RPMI7951 (cell line): ENCODE measurements at regions not wholly inside any gene's neighbourhood (a gene's known extent, or its start where the extent isn't known, plus 50 kb on each side); places are given as distances from the start of the nearest gene placed in this dataset.
A peak's percentile ranks its signal among the peaks of the same experiment; 100 is the strongest.
"Not testable (repeated sequence)": the region's sequence is repeated elsewhere in the genome, so short reads cannot be mapped to it uniquely, and the experiment has no call there.

Source experiments
- DNase-seq: peaks from one replicate; pipeline ENCODE4 v3.0.0-alpha.2; 2012; ENCODE audit warnings: low read depth

DNA sequence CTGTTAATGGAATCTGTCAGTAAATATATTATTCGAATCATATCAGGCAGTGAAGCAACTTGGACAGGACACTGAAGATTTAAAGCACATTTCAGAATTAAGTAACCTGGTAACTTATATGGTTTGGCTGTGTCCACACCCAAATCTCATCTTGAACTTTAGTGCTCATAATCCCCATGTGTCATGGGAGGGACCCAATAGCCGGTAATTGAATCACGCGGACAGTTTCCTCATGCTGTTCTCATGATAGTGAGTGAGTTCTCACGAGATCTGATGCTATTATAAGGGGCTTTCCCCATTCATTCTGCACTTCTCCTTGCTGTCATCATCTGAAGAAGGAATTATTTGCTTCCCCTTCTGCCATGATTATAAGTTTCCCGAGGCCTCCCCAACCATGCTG lies 83.2 kb upstream of the COL1A2 start:
- DNase-seq = no peak

DNA sequence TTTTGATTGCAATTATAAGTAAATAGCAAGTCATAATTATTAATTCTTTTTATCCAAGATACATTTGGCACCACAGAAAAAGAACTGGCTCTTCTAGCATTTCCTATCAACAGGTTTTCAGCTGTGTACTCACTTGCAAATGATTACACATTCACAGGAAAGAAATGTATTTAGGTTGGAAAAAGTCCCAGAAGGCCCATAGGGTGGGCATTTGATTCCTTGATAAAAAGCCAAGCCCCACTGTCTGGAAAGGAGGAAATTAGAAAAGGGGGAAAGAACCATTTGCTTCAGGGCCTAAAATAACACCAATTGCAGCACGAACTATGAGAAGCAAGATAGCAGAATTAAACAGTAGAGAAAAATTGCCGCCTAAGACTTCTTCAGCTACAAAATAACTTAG lies 80.8 kb upstream of the COL1A2 start:
- DNase-seq = peak; percentile 83

DNA sequence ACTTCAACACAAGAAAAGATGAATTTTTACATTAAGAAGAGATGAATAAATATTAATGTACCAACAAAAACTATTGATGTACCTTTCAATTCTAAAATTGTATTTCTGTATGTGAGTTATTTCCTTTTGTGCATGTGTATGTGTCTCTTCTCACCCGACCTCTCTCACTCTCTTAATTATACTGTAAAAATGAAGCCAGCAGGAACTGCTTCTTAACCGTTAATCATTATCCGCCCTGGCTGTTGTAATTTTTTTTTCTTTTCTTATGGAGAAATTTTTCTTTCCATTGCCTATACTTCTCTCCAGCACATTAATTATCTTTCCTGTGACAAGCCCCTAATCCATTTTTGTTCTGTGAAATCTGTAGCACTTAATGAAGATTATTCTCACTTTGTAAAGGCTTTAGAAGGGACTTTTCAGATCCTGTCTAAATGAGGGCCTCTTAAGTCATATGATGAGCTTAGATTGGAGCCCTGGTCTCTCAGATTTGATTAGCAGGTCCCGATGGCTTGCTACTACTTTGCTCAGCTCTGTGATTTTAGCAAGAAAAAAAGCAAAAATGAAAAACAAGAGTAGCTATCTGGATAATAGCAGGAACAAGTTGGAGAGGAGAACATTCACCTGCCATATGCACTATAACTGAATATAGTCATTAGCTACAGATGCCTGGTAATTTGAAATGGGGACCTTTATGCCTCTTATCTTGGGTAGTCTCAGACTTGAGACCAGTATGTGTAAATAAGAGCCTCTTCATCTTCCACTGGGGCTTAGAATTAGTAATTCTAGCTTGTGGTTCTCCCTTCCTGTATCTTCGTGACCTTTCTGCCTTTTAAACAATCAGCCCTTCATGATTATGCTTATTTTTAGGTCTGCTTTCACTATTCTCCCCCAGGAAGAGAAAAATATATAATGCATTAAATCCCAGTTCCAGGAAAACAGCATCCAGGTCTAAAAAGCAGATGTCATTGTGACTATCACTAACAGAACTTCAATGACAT lies 80.0 kb upstream of the COL1A2 start:
- DNase-seq = peak; percentile 74

DNA sequence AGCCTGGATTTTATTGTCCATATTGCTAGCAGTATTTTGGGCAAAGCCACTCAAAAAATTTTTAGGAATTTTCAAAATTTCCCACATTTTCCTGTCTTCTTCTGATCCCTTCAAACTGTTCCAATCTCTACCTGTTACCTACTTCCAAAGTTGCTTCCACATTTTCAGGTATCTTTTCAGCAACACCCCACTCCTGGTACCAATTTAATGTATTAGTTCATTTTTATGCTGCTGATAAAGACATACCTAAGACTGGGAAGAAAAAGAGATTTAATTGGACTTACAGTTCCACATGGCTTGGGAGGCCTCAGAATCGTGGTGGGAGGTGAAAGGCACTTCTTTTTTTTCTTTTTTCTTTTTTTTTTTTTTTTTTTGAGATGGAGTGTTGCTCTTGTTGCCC lies 73.6 kb upstream of the COL1A2 start:
- not testable (repeated sequence) for DNase-seq

DNA sequence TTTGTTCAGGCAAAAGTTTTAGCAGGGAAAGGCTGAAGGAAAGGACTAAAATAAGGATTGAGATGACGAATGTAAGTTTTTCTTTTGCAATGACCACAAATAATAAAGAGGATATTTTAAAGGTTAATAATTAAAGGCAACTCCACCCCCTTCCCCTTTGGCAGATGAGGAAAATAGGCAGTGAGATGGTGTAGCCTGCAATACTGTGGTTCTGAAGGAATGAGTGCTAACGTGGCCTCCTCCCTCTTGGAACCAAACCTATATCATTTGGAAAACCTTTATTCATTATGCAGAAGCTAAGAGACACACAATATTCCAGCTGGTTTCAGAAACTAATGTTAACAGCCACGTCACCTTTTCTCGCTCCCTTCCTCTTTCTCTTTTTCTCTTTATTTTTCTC lies 70.9 kb upstream of the COL1A2 start:
- no peak for DNase-seq

DNA sequence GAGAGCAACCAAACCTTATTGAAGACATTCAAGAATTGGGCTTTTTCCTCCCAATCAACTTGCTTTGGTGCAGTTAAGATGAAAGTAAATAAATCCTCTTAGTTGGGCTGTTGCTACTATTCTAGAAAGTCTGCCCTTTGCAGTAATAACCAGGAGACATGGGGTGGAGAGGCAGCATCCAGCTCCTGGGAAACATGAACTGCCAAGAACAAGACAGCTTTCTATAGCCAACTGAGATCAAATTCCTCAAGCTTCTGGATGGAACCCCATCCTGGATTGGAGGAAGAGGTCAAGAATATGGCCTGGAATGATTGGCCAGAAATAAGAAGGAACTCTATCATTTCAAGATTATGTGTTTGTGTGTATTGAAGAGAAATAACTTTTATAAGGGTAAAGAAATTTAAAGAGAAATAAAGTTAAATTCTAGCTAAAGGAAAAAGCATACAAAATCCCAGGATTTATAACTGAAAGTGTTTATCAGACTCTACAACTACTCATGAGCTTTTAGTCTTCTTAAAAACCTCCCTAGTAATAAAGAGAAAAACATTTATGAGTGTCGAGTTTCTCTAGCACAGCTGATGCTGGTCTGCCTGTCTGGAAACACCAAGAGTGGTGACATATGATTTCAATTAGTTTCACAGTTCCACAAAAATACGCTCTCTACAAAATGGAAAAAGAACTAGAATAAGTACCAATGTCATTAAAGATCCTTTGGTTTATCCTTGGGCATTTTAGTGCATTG lies 70.1 kb upstream of the COL1A2 start:
- peak; percentile 64 for DNase-seq

DNA sequence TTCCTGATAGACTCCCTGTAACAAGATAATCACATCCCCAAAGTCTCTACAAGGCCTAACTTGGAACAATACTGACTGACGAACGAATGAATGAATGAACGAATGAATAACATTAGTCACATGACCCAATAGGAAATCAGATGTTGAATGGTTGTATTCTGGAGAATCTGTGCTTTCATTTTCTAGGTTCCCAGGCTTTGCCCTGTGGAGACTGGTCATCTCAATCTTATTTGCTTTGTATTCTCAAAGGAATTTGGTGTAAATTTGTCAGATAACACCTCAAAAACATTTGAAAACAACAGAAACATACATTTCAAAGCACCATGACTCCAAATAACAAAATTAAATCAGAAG lies 69.6 kb upstream of the COL1A2 start:
- DNase-seq = no peak

DNA sequence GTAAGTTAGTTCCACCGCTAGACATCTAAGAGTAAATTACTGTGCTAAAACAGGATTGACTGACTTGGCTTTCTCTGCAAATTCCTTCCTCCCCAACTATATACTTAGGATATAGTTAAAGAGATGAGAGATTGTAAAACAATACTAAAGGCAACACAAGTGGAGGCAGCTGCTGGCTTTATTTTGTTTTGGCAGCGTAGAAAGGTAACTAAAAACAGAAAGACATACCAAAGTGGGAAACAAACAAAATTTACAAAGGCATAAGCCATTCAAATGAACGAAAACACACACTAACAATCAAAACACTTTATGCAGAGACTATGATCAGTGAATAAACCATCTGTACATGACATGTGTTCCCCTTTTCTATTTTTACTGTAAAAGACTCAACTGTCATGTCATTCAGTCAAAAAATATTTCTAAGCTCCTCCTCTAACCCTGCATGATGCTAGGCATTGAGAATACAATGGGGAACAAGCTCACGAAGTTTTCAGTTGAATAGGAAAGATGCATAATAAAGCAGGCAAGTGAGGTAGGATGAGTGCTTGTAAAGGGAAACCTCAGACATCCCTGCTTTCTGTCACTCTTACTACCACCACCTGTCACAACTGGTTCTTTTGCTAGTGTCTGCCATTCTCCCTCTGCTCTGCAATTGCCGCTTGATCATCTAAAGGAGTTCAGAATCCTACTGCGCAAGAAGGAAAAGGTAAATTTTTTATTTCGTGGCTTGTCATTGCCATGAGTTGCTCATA lies 64.2 kb upstream of the COL1A2 start:
- no peak for DNase-seq

DNA sequence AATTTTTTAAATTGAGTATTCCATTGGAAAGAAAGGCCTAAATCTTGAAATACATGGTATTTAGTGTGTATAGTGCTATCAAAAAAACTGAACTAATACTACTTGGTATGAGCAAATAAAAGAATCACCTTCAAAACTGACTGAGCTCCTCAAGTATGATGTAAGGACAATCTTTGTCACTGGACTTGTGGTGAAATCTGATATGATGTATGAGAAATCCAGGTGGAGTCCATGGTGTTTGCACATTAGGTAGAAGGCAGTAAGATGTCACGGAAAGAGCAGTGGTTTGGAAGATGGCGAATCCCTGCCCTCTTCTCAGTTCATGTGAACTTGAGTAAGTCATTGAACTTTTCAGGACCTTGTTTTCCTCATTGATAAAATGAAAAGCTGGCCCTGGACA lies 62.1 kb upstream of the COL1A2 start:
- no peak for DNase-seq

DNA sequence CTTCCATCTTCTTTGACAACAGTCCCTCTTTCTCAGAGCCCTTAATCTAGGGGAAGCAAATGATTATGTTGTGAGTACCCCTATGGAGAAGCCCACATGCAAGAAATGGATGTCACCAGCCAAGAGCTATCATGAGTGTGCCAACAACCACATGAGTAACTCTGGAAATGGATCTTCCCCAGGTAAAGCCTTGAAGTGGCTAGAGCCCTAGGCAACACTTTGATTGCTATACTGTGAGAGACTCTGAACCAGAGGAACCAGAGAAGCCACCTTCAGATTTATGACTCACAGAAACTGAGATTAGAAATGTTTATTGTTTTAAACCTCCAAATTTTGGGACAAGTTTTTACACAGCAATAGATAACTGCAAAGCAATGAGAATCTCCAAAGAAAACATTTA lies 60.9 kb upstream of the COL1A2 start:
- peak; percentile 46 for DNase-seq

DNA sequence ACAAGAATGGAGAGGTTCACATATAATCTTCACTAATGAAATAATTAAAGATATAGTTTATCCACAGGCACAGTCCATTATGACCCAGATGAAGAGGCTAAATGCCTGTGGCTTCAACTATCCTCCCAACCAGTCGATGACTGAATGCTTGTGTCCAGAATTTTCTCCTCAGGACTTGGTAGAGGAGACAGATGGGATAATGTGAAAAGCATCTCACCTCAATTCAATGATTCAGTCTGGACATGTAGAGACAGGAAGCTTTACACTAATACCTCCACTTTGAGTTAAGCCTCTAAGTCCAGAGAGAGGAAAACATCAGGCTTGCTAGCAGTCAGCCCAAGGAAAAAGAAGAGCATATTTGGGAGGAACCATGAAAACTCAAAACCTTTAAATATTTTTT lies 59.1 kb upstream of the COL1A2 start:
- peak; percentile 24 for DNase-seq

DNA sequence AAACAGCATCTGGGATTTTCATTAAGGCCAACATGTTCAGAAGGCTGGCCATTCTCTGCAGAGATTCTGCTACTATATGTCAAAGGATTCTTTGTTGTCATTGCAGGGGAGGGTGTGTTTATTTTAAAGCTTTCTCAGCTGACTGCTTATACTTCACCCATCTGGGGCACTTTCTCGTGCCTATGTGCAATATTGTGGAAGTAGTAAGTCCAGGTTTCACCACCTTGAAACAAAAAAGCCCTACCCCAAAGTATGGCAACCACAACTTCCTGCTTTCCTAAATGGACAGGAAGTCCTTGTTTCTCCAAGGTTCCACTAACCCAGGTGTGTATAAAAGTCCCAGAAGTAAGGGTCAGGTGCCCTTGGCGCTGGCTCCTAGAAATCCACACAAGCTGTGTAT lies 58.7 kb upstream of the COL1A2 start:
- peak; percentile 16 for DNase-seq

DNA sequence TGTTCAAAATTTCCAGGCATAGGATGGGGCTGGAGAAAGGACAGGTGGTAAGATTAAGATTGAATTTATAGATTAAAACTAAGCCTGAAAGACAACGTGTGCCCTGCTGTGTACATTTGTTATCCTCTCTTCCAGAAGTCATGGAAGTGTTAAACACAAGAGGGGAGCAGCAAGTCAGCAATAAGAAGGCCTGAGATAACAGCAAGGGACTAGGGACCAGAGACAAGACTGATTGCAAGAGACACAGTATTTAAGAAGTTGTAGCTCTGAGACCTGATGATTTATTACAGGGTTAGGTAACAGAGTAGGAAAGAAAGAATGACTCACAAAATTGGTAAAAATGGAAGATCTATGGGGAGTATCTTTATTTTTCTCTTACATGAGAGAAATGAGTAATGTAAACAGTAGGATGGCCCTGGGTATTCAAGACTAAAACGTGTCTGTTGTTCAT lies 55.7 kb upstream of the COL1A2 start:
- DNase-seq = peak; percentile 51

DNA sequence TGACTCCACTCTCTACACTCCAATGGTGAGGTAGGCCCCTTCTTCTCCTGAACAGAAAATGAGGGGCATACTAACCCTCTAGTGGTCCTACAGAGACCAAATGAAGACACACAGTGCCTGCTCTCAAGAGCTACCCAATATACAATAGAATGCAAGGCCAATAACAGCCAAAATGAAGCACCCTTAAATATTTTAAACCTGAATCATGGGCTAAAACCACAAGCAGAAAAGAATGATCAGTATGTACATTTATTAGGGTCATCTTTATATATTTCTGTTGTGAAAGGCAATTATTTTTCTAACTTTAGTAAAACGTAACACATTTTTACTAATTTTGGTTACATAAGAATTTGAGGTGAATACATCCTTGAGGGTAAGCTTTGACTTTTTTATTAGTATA lies 49.9 kb upstream of the COL1A2 start:
- DNase-seq = peak; percentile 69
